ENCODE measurements at regions not wholly inside any gene's neighbourhood (a gene's known extent, or its start where the extent isn't known, plus 50 kb on each side); places are given as distances from the start of the nearest gene placed in this dataset.

DNA sequence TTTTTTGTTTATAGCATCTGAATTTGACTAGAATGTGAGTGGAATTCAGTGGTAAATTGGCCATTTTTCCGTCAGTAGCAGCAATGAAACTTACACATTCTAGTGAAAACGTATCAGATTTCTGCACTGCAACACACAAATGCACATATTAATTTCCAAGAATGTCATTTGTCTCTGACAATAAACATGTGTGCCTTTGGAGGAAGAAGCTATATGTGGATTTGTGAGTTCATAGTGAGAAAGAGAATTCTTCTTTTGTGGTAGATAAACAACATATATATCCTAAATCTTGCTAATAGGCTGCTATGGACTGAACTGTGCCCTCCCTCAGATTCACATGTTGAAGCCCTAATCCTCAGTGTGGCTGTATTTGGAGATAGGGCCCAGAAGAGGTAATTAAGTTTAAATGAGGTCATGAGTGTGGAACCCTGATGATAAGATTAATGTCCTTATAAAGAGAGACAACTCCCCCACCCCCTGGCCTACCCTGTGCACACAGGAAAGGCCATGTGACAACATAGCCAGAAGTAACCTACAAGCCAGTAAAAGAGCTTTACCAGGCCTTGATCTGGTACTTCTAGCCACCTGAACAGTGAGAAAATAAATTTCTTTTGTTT is 200.2 kb upstream of the EYA4 start:
- TF ChIP-seq, protein P1, sequence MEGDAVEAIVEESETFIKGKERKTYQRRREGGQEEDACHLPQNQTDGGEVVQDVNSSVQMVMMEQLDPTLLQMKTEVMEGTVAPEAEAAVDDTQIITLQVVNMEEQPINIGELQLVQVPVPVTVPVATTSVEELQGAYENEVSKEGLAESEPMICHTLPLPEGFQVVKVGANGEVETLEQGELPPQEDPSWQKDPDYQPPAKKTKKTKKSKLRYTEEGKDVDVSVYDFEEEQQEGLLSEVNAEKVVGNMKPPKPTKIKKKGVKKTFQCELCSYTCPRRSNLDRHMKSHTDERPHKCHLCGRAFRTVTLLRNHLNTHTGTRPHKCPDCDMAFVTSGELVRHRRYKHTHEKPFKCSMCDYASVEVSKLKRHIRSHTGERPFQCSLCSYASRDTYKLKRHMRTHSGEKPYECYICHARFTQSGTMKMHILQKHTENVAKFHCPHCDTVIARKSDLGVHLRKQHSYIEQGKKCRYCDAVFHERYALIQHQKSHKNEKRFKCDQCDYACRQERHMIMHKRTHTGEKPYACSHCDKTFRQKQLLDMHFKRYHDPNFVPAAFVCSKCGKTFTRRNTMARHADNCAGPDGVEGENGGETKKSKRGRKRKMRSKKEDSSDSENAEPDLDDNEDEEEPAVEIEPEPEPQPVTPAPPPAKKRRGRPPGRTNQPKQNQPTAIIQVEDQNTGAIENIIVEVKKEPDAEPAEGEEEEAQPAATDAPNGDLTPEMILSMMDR (IDR thresholded peaks at IDR 0.05; ENCODE audit: low read length) = no peak
- no peak for TF ChIP-seq EZH2 (optimal IDR thresholded peaks at IDR 0.05; ENCODE audit: low read depth, low read length)
- no peak for TF ChIP-seq EZH2phosphoT487 (IDR thresholded peaks at IDR 0.05; ENCODE audit: low read length)
- no peaks in the 10 kb centered on the region for H3K79me2 ChIP-seq (ENCODE audit: low read length)
- DNase-seq = no peak
- 0 out of 2 replicates have a peak, but pooled peaks cover 7% of the 10 kb centered on the region for H3K4me1 ChIP-seq (ENCODE audit: low read length)
- H2AFZ ChIP-seq (ENCODE audit: low read length) = no peak overlapping the region
- no peak overlapping the region for H3K4me2 ChIP-seq (ENCODE audit: low read depth, low read length)
- H3K36me3 ChIP-seq (replicated peaks; ENCODE audit: insufficient read depth, low read length) = no peaks in the 10 kb centered on the region
- no peaks in the 10 kb centered on the region for H3K9me2 ChIP-seq (replicated peaks; ENCODE audit: insufficient read depth, low read length)
- no peaks in the 10 kb centered on the region for H3F3A ChIP-seq (ENCODE audit: insufficient read depth, low read length)
- H3K9ac ChIP-seq (ENCODE audit: low read length) = no peak overlapping the region
- H3K4me3 ChIP-seq (ENCODE audit: low read length) = no peak overlapping the region
- no peaks in the 10 kb centered on the region for H3K27me3 ChIP-seq (replicated peaks; ENCODE audit: insufficient read depth, low read length)
- no peaks in the 10 kb centered on the region for H4K20me1 ChIP-seq (ENCODE audit: insufficient read depth, low read length)
- H3K27ac ChIP-seq (ENCODE audit: low read length) = no peak overlapping the region
- no peaks in the 10 kb centered on the region for H3K9me3 ChIP-seq (replicated peaks; ENCODE audit: insufficient read depth, low read length)

DNA sequence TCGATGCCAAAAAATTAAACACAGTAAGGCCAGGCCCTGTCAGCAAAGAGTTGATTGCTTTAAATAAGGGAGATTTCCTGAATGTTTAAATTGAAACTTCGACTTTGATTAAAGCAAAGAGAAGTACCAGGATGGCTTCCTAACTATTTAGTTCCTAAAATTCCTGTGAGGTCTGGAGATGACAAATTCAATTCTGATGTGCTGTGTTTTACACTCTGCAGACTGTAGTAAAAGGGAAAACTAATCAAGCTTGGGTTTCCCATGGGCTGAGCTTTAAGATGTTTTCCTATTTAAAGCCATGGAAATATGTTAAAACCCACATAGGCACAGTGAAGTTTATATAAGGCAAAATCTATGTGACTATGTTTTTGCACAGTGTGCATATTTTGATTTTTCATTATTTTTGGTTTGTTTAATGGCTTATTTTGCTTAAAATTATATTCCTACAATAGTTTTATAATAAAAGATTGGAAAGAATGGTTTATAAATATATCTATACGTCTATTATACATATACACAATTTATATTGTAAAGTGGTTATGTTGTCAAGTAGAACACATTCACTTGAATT is 198.5 kb upstream of the EYA4 start:
- no peaks in the 10 kb centered on the region for H3K79me2 ChIP-seq (ENCODE audit: low read length)
- no peak overlapping the region for H3K4me2 ChIP-seq (ENCODE audit: low read depth, low read length)
- H2AFZ ChIP-seq (ENCODE audit: low read length) = no peak overlapping the region
- no peak for TF ChIP-seq EZH2phosphoT487 (IDR thresholded peaks at IDR 0.05; ENCODE audit: low read length)
- TF ChIP-seq, protein P1 (IDR thresholded peaks at IDR 0.05; ENCODE audit: low read length) = no peak
- no peak for TF ChIP-seq EZH2 (optimal IDR thresholded peaks at IDR 0.05; ENCODE audit: low read depth, low read length)
- DNase-seq = no peak
- H3K27ac ChIP-seq (ENCODE audit: low read length) = no peak overlapping the region
- no peak overlapping the region for H3K4me3 ChIP-seq (ENCODE audit: low read length)
- H4K20me1 ChIP-seq (ENCODE audit: insufficient read depth, low read length) = no peaks in the 10 kb centered on the region
- no peaks in the 10 kb centered on the region for H3F3A ChIP-seq (ENCODE audit: insufficient read depth, low read length)
- H3K9ac ChIP-seq (ENCODE audit: low read length) = no peak overlapping the region
- H3K27me3 ChIP-seq (replicated peaks; ENCODE audit: insufficient read depth, low read length) = no peaks in the 10 kb centered on the region
- no peaks in the 10 kb centered on the region for H3K9me3 ChIP-seq (replicated peaks; ENCODE audit: insufficient read depth, low read length)
- 0 out of 2 replicates have a peak, but pooled peaks cover 7% of the 10 kb centered on the region for H3K4me1 ChIP-seq (ENCODE audit: low read length)
- H3K9me2 ChIP-seq (replicated peaks; ENCODE audit: insufficient read depth, low read length) = no peaks in the 10 kb centered on the region
- H3K36me3 ChIP-seq (replicated peaks; ENCODE audit: insufficient read depth, low read length) = no peaks in the 10 kb centered on the region

DNA sequence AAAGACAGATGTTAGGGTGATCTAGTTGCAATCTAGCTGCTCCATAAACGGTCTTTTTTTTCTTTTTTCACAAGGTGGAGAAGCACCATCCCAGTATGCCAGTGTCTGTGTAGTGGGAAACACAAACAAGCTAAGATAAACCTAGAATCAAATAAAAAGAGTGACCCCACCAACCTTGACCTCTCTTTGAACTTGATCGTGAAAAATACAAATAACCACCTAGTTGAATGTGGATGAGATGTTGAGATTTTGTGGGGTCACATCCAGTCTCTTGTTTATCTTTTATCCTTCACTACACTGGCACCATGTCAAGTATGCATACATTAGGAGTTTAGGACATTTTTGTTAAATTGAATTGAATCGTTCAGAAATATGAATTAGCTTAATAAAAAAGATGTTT is 194.6 kb upstream of the EYA4 start:
- Histone ChIP-seq H4K20me1 (ENCODE audit: insufficient read depth, low read length) (no peaks in the 10 kb centered on the region), H3K9ac (ENCODE audit: low read length) (no peak overlapping the region), H2AFZ (ENCODE audit: low read length) (no peak overlapping the region), H3K79me2 (ENCODE audit: low read length) (no peaks in the 10 kb centered on the region), H3K4me3 (ENCODE audit: low read length) (no peak overlapping the region), H3K4me1 (ENCODE audit: low read length) (no peaks in the 10 kb centered on the region; the same call in 1 of the 2 replicates), H3K4me2 (ENCODE audit: low read depth, low read length) (no peak overlapping the region), H3K9me2 (replicated peaks; ENCODE audit: insufficient read depth, low read length) (no peaks in the 10 kb centered on the region), H3K27me3 (replicated peaks; ENCODE audit: insufficient read depth, low read length) (no peaks in the 10 kb centered on the region), H3F3A (ENCODE audit: insufficient read depth, low read length) (no peaks in the 10 kb centered on the region), H3K27ac (ENCODE audit: low read length) (no peak overlapping the region), H3K36me3 (replicated peaks; ENCODE audit: insufficient read depth, low read length) (no peaks in the 10 kb centered on the region), H3K9me3 (replicated peaks; ENCODE audit: insufficient read depth, low read length) (no peaks in the 10 kb centered on the region)
- TF ChIP-seq EZH2phosphoT487 (IDR thresholded peaks at IDR 0.05; ENCODE audit: low read length) (no peak), EZH2 (optimal IDR thresholded peaks at IDR 0.05; ENCODE audit: low read depth, low read length) (no peak)
- TF ChIP-seq, protein P1 (IDR thresholded peaks at IDR 0.05; ENCODE audit: low read length) = no peak
- no peak for DNase-seq
